ENCODE measurements at regions not wholly inside any gene's neighbourhood (a gene's known extent, or its start where the extent isn't known, plus 50 kb on each side); places are given as distances from the start of the nearest gene placed in this dataset.
A peak's percentile ranks its signal among the peaks of the same experiment; 100 is the strongest.

- no peak for DNase-seq (ENCODE audit: low read depth)
Measured at GRCh38 chr3:46146548-46146947, 61.6 kb downstream of the CCR1 start.

- DNase-seq (ENCODE audit: low read depth) = no peak
Measured at GRCh38 chr3:46146021-46146420, 62.1 kb downstream of the CCR1 start.

DNA sequence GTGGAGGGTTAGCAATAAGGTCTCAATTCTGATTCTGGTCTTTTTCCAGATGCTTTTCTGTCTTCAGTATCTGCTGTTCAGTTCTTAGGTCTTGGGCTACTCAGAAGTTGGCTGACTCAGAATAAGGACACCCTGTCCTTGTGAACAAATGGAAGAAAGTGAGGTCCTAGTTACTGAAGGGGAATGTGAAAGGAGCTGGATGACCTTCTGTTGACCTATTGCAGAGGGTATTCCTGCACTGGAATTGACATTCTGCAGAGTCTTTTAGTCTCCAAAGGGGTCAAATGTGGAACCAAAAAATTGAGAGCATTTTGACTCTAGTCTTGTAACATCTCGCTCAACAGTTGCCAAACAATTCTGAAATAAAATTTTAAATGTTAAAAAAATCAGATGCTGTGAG, 63.0 kb downstream of the CCR1 start:
- no peak for DNase-seq (ENCODE audit: low read depth)

- DNase-seq (ENCODE audit: low read depth) = no peak
Measured at GRCh38 chr3:46143951-46144473, 64.1 kb downstream of the CCR1 start.

DNA sequence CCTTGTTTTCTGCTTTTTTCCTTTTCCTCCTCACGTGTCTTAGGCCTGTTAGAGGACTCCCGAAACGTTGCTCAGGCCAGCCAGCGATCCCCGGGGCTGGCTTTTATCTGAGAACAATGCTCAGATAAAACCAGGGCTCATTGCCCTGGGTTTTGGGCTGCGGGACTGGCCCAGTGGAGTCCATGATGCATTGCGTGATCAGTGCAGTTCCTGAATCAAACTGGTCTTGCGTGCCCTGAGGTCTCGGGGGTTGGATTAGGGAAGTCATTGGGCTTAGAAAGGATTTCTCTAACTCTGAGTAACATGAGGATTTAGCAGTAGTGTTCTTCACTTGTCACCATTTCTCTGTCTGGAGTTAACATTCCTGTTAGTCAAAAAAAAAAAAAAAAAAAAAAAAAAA, 66.3 kb downstream of the CCR1 start:
- DNase-seq (ENCODE audit: low read depth) = no peak

DNA sequence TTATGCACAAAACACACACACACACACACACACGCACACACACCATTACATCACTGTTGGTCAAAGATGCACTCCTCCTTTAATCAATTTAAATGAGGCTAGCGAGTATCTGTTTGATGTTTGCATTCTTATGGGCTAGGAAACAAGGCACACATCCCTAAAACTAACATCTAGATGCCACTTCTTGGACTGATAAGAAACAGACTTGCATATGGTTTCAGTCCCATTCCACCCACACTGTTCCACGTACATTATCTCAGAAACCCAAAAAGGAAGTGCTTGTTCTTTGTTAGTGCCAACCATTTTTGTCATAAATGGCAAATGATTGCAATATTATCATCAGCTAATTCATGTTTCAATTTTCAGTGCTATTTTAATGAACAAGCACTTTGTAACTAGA, 69.5 kb downstream of the CCR1 start:
- DNase-seq (ENCODE audit: low read depth) = no peak

DNA sequence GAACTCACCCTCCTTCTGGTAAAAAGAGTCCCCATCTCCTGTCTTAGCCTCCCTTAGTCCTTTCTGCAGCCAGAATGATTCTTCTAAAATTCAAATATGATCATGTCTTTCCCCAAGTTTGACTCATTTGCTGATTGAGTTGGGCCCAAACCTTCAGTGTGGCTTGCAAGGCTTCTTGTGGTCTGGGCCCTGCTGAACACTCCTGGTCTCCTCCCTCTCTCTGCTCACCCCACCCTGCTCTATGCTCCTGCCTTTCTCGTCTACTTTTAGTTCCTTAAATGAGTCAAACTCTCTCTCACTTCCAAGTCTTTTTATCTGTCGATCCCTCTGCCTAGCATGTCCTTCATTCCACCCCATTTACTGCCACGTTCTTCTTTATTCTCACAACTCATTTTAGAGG, 72.6 kb downstream of the CCR1 start:
- DNase-seq (ENCODE audit: low read depth) = no peak

DNA sequence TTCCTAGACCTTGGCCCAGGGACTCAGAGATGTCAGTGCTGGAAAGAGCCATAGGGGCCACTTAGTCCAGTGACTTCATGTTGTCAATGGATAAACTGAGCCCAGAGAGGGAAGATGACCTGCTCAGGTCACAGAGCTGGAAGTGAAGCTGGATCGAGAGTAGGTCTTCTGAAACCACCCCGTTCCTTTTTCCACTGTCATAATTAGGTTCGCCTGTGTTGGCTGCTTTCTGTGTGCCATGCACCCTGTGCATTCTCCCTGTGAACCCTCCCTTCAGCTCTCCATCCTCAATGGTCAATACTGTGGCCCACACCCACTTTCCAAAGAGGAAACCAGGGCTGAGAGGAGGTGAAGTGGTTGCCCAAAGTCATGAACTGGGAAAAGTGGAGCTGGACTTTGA, 74.8 kb downstream of the CCR1 start:
- DNase-seq (ENCODE audit: low read depth) = no peak

DNA sequence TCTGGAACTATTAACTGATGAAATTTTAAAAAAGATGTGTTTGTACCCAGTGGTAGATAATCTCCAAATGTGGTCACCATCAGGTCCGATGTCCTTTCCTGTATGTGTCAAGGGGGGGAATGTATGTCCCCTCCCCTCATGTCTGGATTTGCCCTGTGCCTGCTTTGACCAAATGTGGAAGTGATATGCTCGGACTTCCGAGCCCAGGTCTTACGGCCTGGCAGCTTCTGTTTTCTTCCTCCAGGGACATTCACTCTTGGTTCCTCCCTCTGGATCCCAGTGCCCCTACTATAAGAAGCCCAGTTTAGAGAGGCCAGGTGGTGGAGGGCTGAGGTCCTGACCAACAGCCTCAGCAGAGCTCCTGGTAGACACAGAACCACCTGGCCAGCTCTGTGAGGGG, 75.5 kb downstream of the CCR1 start:
- no peak for DNase-seq (ENCODE audit: low read depth)

GRCh38 chr3:46131884-46132450, 76.1 kb downstream of the CCR1 start:
- no peak for DNase-seq (ENCODE audit: low read depth)

- no peak for DNase-seq (ENCODE audit: low read depth)
Measured at GRCh38 chr3:46130631-46131310, 77.3 kb downstream of the CCR1 start.

- no peak for DNase-seq (ENCODE audit: low read depth)
Measured at GRCh38 chr3:46129588-46130272, 78.4 kb downstream of the CCR1 start.

- DNase-seq (ENCODE audit: low read depth) = peak; percentile 91
Measured at GRCh38 chr3:46127503-46127902, 80.6 kb downstream of the CCR1 start.

GRCh38 chr3:46124216-46125177, 83.6 kb downstream of the CCR1 start:
- DNase-seq (ENCODE audit: low read depth) = no peak

DNA sequence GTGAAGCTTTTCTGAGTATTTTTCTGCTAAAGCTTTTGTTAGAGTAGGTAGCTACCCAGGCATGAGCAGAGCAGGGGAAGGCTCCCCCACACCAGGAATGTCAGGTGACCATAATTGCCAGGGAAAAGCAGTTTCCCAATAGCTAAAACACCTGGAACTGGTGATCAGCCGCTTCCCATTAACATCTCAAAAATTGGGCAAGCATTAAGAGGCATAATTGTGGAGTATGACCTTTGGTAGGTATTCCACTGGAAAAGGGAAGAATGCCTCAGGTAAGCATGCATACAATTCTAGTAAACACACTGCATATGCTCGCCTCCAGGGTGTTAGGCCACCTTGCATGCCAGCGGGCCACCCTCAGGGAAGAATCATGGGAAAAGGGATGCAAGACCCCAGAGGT, 84.5 kb downstream of the CCR1 start:
- no peak for DNase-seq (ENCODE audit: low read depth)

DNA sequence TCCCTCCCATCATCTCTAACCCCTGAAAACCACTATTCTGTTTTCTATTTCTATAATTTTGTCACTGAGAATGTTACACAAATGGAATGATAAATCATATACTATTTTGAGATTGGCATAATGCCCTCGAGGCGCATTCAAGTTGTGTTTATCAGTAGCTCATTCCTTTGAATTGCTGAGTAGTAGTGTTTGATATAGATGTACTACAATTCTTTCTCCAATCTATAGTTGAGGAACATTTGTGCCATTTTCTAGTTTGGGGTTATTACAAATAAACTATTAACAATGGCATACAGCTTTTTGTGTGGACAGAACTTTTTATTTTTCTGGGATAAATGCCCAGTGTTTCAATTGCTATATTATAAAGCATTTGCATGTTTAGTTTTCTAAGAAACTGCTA, 86.0 kb downstream of the CCR1 start:
- DNase-seq (ENCODE audit: low read depth) = no peak

DNA sequence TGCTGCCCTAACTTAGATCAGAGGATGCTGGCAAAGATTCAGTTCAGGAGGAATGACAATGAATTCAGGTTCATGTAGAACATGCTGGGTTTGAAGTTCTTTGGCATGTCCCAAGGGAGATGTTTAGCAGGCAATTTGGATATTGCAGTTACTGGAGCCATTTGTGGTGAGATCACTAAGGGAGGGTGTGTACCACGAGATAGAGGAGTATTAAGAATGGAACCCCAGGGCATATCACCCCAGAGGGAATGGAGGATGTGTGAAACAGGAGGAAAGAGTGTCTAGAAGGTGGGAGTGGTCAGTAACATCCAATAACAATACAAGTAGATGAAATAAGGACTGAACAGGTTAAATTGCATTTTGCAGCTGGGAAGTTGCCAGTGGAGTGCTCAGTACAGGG, 87.1 kb downstream of the CCR1 start:
- DNase-seq (ENCODE audit: low read depth) = no peak

DNA sequence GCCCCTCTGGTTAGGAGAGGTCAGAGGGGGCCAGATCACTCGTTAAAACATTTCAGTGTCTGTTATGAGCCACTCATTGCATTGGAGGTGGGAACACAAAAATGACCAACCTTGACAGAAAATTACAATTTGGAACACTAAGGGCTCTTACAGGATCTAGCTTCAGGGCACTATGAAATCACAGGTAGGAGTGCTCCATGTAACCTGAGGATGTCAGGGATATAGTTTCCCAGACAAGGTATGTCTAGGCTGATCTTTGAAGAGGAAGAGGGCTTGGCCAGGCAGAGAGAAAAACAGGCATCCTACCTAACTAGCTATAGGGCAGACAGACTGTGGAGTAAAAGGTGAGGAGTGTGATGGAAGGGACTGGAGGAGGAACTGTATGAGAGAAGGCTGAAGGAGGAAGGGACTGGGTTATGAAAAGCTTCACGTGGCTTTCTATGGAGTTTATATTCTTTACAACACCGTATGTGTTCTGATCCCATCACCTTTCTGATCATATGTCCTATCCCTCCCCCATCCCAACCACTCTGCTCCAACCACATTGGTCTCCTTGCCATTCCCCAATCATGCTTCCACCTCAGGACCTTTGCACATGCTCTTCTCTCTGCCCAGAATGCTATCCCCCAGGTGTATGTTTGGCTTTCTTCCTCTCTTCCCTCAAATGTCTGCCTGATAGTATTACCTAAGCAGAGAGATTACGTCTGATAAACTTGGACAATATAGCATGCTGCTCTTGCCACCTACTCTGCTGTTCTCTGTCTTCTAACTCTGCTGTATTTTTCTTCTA, 88.2 kb downstream of the CCR1 start:
- DNase-seq (ENCODE audit: low read depth) = no peak

- DNase-seq (ENCODE audit: low read depth) = no peak
Measured at GRCh38 chr3:46119253-46119652, 88.9 kb downstream of the CCR1 start.

- no peak for DNase-seq (ENCODE audit: low read depth)
Measured at GRCh38 chr3:46116996-46117395, 89.7 kb upstream of the XCR1 start.

DNA sequence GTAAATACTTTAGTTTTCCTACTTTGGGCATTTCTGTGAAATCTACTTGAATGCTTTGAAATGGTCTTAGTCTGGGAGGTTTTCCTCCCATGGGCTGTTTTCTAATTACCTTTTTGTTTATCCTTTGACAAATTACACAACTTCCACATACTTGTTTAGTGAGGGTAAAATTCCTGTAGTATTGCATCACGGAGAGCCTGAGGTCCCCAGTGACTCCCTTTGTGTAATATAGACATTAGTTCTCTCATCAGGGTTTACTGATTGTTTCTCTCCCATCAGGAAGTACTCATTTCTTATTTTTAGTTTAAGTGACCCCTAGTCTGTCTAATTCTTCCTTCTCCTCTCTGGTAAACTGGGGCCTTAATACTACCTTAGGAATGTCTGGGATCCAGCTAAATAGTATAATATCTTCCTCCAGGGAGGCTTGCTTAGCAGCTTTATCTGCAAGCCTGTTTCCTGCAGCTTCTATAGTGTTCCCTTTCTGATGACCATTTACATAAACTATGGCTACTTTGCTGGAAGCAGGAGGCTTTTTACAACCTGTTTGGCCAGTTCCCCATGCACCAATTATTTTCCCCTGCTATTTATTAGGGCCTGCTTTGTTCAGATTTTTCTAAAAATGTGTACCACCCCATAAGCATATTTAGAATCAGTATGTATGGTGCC, 87.2 kb upstream of the XCR1 start:
- DNase-seq (ENCODE audit: low read depth) = peak; percentile 95
